HG02678 (cell line): ENCODE measurements at regions not wholly inside any gene's neighbourhood (a gene's known extent, or its start where the extent isn't known, plus 50 kb on each side); places are given as distances from the start of the nearest gene placed in this dataset.

Experiments used
- ATAC-seq: cut with Tn5 transposase; IDR thresholded peaks from one replicate; pipeline ENCODE4 v1.9.1; 2021; ENCODE audit warnings: mild to moderate bottlenecking, moderate library complexity; ENCODE audit not compliant: unreplicated experiment

- no peak for ATAC-seq
These were observed 290.5 kb downstream of the SHOX2 start for GRCh38 chr3:157815739-157816138.

DNA sequence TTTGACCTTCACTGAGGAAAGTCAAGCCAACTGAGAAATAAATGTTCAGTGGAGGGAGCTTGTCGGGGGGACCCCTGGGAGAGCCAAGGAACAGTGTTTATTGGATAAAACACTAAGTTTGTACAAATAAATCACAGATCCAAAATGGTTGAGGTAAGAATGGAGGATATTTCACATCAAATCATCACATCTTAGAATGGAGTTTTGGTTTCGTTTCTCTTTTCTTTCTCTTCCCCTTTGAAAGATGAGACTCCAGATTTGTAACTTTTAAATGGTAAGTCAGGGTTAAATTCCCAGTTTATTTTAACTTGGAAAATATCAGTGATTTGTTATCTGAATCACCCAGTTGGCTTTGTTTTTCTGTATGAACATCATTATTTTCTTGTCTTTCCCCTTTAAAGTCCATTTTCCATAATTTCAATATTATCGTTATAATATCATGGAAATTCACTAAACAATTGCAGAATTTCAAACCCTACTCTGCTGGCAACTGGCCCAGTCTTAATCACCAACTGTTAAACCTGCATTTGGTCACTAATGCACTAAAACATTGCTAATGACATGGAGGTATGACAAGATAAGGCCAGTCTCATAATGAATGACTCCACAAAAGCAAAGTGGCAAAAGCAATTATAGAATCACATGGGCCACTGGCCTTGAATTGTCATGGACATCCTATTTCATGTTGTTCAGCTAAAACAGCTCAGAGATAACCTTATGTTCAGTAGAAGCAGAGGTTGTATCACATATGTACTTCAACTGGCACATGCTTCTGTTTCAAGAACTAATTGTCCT lies 295.1 kb downstream of the SHOX2 start:
- no peak for ATAC-seq

DNA sequence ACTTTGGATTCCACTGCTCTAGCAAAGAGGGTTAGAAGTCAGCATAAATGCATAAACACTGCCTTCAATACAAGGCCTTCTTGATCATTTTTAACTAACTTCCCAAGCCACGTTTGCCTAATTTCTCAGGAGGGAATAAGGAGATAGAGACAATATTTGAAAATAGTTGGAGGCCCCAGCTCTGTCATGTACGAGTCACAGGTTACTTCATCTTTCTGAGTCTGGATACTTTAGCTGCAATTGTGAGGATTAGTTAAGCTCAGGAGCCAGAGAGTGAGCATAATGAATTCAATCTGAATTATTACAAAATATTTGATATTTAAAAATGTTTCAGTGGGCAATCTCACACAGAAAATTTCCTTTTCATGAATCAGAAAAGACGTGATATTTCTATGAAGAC lies 298.9 kb downstream of the SHOX2 start:
- ATAC-seq: no peak

GRCh38 chr3:157805538-157805937 lies 300.7 kb downstream of the SHOX2 start:
- no peak for ATAC-seq

GRCh38 chr3:157794771-157795170 lies 291.6 kb upstream of the VEPH1 start:
- ATAC-seq: no peak

- no peak for ATAC-seq
These were observed 290.5 kb upstream of the VEPH1 start for GRCh38 chr3:157793745-157794144.

DNA sequence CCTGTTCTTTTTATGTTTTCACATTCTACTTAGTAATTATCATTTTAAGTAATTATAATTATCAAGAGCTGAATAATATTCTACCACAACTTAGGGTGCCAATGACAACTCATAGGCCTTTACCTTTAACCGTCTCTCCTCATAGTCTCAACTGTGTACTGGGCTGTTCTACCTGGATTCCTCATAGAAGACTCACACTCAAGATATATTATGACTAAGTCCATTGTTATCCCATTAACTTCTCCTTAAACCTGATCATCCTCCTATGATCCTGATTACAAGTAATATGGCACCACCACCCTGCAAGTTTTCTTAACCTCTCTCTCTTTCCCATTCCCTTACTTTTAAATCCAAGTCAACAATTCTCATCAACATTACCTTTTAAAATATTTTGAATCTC lies 285.9 kb upstream of the VEPH1 start:
- no peak for ATAC-seq

DNA sequence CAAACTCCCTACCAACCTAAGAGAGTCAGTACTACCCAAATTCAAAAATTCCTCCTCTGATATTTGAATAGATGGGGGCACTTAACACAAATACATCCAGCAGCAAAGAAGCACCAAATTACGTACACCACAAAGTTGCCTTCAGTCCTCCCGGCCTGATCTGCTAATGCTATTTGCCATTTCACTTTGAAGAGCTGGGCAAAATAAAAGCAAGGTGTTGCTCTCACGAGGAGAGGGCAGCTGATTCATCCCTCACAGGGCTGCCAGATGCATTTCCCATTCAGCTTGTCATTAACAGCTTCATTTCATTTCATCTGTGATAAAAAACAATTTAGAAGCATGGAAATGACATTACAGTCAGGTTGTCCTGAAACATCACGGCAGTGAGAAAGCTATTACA lies 283.4 kb upstream of the VEPH1 start:
- ATAC-seq: no peak

DNA sequence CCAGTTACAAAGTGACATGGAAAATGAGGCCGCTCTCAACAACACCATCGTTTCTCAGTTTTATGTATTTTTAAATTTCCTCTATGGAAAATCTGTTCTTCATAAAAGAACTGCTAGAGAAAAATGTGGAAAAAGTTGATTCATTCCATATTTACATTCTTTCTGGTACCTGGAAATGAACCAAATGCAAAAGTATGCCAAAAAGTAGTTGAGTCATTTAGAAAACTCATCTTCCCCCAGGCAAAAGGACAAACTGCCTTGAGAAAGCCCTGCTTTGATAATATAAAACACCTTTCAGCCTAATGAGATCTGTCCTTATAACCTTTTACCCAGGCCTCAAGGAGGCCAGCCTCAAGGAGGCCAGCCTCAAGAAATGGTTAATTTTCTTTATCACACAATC lies 283.0 kb upstream of the VEPH1 start:
- no peak for ATAC-seq

GRCh38 chr3:157785102-157785826 lies 282.0 kb upstream of the VEPH1 start:
- ATAC-seq: no peak

GRCh38 chr3:157782236-157782635 lies 279.0 kb upstream of the VEPH1 start:
- ATAC-seq: no peak

DNA sequence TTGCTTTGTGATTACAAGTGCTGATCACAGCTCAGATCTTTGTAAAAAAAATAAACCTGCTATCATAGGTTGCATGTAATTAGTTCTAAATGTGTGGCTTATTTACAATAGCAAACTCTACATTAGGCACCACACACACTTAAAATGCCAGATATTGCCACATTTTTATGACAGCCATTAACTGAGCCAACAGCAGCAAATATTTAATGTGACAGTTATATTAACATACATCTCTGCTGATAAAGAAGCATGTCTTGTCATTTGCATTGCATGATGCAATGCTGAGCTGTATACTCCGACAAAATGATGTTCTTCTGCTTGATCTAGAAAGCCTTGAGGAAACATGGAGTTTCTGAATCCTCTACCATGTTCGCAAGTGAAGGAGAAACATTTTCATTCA lies 273.6 kb upstream of the VEPH1 start:
- no peak for ATAC-seq

DNA sequence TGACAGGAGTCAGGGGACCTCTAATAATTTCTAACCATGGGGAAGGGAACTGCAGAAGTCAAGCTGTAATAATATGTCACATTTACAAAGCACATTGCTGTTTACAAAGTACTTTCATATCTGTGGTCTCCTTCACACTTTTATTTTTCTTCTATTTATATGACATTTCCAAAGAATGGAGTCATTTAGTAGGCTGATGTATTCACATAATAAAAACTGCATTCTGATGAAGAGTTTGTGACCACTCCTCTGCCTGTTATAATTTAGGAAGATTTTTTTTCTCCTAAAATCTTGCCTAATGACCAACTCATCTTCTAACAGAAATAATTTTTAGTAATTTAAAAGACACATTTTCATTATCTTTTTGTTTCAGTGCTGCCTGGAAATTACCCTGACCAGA lies 272.2 kb upstream of the VEPH1 start:
- no peak for ATAC-seq

DNA sequence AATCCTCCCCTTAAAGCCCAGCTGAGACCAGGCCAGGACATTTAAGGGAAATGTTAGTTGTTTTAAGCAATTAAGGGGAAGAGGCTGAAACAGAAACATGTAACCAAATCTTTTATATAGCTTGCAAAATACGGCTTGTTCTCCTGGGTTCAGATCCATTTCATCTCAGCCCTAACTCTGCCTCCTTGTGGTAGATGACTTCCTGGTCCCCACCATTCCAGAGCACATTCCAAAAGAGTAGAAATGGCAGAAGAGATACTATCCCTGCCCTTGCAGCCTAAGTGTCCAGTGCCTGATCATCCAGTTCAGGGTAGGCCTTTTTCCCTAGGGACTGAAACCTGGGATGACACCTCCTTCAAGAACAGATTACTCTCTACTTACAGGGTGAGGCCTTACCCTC lies 266.2 kb upstream of the VEPH1 start:
- no peak for ATAC-seq

- ATAC-seq: no peak
These were observed 264.4 kb upstream of the VEPH1 start for GRCh38 chr3:157767607-157768006.

DNA sequence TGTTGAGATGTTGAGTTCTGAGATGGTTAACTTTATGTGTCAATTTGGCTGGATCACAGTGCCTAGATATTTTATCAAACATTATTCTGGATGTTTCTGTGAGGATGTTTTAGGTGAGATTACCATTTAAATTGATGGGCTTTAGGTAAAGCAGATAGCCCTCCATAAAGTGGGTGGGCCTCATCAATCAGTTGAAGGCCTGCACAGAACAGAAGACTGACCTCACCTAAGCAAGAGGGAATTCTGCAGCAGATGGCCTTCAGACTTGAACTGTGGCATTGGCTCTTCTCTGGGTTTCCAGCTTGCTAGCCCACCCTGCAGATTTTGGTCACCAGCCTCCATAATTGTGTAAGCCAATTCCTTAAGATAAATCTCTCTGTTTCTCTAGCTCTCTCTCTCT lies 260.4 kb upstream of the VEPH1 start:
- ATAC-seq: no peak

DNA sequence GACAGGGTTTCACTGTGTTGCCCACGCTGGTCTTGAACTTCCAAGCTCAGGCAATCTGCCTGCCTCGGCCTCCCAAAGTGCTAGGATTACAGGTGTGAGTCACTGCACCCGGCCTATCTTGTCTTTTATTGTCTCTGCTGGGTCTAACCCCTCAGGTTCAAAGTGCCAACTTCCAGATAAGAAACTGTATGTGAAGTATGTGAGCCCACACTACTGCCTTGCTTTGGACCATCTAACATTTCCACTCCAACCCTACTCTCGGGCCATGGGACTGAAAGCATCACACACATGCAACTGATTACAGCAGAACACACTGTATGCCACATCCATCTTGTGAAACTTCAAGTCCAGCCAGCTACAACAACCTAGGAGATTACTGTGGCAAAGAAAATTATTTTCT lies 256.1 kb upstream of the VEPH1 start:
- no peak for ATAC-seq

- no peak for ATAC-seq
These were observed 252.0 kb upstream of the VEPH1 start for GRCh38 chr3:157755233-157755632.

DNA sequence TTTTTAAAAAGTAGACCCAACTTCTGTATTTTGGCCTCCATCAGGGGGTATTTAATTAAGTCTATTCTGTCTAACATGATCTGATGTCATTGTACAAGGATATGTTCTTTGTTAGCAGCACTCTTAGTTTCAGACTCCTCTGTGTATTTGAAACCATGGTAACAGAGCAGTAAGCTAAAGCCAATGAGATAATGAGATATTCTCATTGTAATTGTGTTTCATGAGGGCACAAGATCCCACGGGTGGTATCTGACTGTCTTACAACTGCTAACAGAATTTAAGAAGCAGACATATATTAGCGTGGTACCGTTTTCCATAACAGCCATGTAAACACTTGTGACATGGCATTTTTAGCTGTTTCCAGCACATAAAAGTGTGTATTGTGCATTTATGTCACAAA lies 251.2 kb upstream of the VEPH1 start:
- no peak for ATAC-seq

GRCh38 chr3:157753787-157754136 lies 250.5 kb upstream of the VEPH1 start:
- no peak for ATAC-seq

DNA sequence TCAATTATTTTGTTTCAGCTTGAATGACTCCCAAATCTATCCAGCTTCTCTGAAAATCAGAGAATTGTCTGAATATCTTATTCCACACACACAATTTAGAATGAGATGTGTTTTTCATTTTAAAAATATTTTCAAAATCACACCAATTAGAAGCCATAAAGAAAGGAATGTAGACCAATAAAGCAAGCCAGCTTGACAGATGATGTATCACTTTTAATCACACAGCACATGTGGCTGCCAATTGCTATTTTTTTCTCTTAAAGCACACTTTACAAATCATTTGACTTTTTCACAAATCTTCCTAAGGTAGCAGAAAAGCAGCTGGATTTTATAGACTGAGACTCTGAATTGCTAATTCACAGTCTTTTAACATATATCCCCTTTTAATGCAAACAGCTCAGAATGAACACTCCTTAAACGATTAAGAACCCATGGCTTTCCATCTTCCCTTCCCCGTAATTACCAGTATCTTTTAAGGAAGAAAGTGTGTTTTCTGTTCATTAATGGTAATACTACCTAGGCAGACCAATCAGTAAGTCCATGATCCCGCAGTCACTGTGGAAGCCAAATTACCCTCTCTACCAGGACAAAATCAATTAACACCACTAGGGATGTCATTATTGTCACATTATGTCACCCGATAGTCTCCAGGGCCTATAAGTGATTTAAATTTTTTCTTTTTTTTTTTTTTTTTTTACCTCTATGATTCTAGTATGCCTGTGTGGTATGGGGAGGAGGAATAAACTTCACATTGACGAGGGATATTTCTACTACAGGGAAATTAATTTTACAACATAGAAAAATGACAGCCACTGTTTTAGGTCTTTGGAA lies 250.0 kb upstream of the VEPH1 start:
- no peak for ATAC-seq

- ATAC-seq: no peak
These were observed 249.3 kb upstream of the VEPH1 start for GRCh38 chr3:157752554-157752953.
